SK-N-SH (cell line): ENCODE measurements at regions not wholly inside any gene's neighbourhood (a gene's known extent, or its start where the extent isn't known, plus 50 kb on each side); places are given as distances from the start of the nearest gene placed in this dataset.

Source experiments
- CTCF ChIA-PET: fragments of 300-600, 350-600 bp; formaldehyde crosslinking; extraction: SDS; loops from one replicate; lab custom pipeline; 2021; lab: Yijun Ruan, JAX
- POLR2A ChIA-PET: fragments of 350-600 bp; sonication (Branson Sonifier 250); formaldehyde crosslinking; extraction: SDS; loops from one replicate; lab custom pipeline; 2020; ENCODE audit warnings: antibody characterized with exemption, inconsistent platforms; lab: Yijun Ruan, JAX
- DNase-seq: peaks from one replicate; pipeline ENCODE4 v3.0.0; 2012
- H2AFZ ChIP-seq: fragments of 200-600 bp; sonication (generic); 2 replicates; pipeline ENCODE4 v1.8.1; 2016; ENCODE audit warnings: antibody characterized with exemption, mild to moderate bottlenecking, low read depth
- H3F3A ChIP-seq: fragments of 200-600 bp; sonication (generic); replicated peaks from 2 replicates; pipeline ENCODE3; 2016; ENCODE audit warnings: antibody characterized with exemption, mild to moderate bottlenecking; ENCODE audit not compliant: insufficient read depth
- H3K27ac ChIP-seq, 2 experiments: fragments of 200-500 bp in 1 of 2; fragments of 200-600 bp in 1 of 2; sonication (Bioruptor generic) in 1 of 2; sonication (generic), shearing (Covaris generic) in 1 of 2; 2 replicates each; pipeline versions ENCODE4 v1.5.1 to v1.6.1; 2014 to 2016; ENCODE audit warnings: low read depth in 2 of 2, inconsistent platforms in 1 of 2, low read length in 1 of 2, mild to moderate bottlenecking in 1 of 2, mixed read lengths in 1 of 2
- H3K27me3 ChIP-seq: fragments of 200-600 bp; sonication (generic), shearing (Covaris generic); 2 replicates; pipeline ENCODE4 v1.6.1; 2016; ENCODE audit warnings: mixed run types; ENCODE audit not compliant: insufficient read depth
- H3K36me3 ChIP-seq, 2 experiments: fragments of 200-500 bp in 1 of 2; fragments of 200-600 bp in 1 of 2; sonication (Bioruptor generic) in 1 of 2; sonication (generic) in 1 of 2; replicated peaks in 1 of 2; 2 replicates each; pipeline versions ENCODE3 to v1.5.1; 2014 to 2016; ENCODE audit warnings: low read length in 1 of 2, mild to moderate bottlenecking in 1 of 2; ENCODE audit not compliant: insufficient read depth in 2 of 2, control insufficient read depth in 1 of 2
- H3K4me1 ChIP-seq, 2 experiments: fragments of 200-500 bp in 1 of 2; fragments of 200-600 bp in 1 of 2; sonication (Bioruptor generic) in 1 of 2; sonication (generic), shearing (Covaris generic) in 1 of 2; 2 replicates each; pipeline versions ENCODE4 v1.5.1 to v1.6.1; 2014 to 2016; ENCODE audit warnings: low read depth in 1 of 2, low read length in 1 of 2, mixed run types in 1 of 2; ENCODE audit not compliant: insufficient read depth in 2 of 2, control insufficient read depth in 1 of 2
- H3K4me2 ChIP-seq: fragments of 200-600 bp; sonication (generic), shearing (Covaris generic); 2 replicates; pipeline ENCODE4 v1.6.1; 2017; ENCODE audit warnings: mixed run types
- H3K4me3 ChIP-seq, 2 experiments: fragments of 200-500 bp in 1 of 2; fragments of 200-600 bp in 1 of 2; sonication (Bioruptor generic) in 1 of 2; sonication (generic), shearing (Covaris generic) in 1 of 2; 2 replicates each; pipeline versions ENCODE4 v1.5.1 to v1.8.1; 2014 to 2016; ENCODE audit warnings: low read depth in 2 of 2, inconsistent platforms in 1 of 2, low read length in 1 of 2, mild to moderate bottlenecking in 1 of 2, mixed read lengths in 1 of 2, moderate library complexity in 1 of 2
- H3K79me2 ChIP-seq: fragments of 200-600 bp; sonication (generic); 2 replicates; pipeline ENCODE4 v1.8.1; 2017; ENCODE audit warnings: mild to moderate bottlenecking; ENCODE audit not compliant: insufficient read depth
- H3K9ac ChIP-seq: fragments of 200-600 bp; sonication (generic); 2 replicates; pipeline ENCODE4 v1.6.1; 2017; ENCODE audit warnings: mixed run types
- H3K9me2 ChIP-seq: fragments of 200-600 bp; sonication (generic); 2 replicates; pipeline ENCODE4 v1.6.1; 2017; ENCODE audit warnings: mixed run types
- H3K9me3 ChIP-seq: fragments of 200-600 bp; sonication (generic); 2 replicates; pipeline ENCODE4 v1.6.1; 2017; ENCODE audit warnings: mixed run types, mild to moderate bottlenecking, moderate library complexity
- H4K20me1 ChIP-seq: fragments of 200-600 bp; sonication (generic); 2 replicates; pipeline ENCODE4 v1.6.1; 2017; ENCODE audit warnings: mild to moderate bottlenecking, mixed run types; ENCODE audit not compliant: insufficient read depth
- CHD2 ChIP-seq: fragments of 150-350 bp; IDR thresholded peaks from 2 replicates; pipeline ENCODE4 v1.6.1; 2018; ENCODE audit warnings: low read length; ENCODE audit not compliant: partially characterized antibody
- ELF1 ChIP-seq: IDR thresholded peaks from 2 replicates; pipeline ENCODE4 v1.4.0; 2012
- EP300 ChIP-seq, 2 experiments: IDR thresholded peaks; 2 replicates each; pipeline versions ENCODE4 v1.4.0 to v1.6.1; 2012; ENCODE audit warnings: borderline replicate concordance in 1 of 2, low read depth in 1 of 2, low read length in 1 of 2
- EZH2phosphoT487 ChIP-seq: fragments of 200-600 bp; sonication (generic); IDR thresholded peaks from 2 replicates; pipeline ENCODE4 v1.6.1; 2017; ENCODE audit warnings: low read depth, mixed run types, mild to moderate bottlenecking, antibody characterized with exemption, moderate library complexity, borderline replicate concordance
- GABPA ChIP-seq: IDR thresholded peaks from 2 replicates; pipeline ENCODE4 v1.4.0; 2012; ENCODE audit warnings: low read depth, mild to moderate bottlenecking
- MAX ChIP-seq: IDR thresholded peaks from 2 replicates; pipeline ENCODE4 v1.4.0; 2012; ENCODE audit warnings: low read depth
- MEF2A ChIP-seq: IDR thresholded peaks from 2 replicates; pipeline ENCODE4 v1.4.0; 2012; ENCODE audit warnings: low read depth, borderline replicate concordance
- MXI1 ChIP-seq: IDR thresholded peaks from 2 replicates; pipeline ENCODE4 v1.6.1; 2012; ENCODE audit warnings: mild to moderate bottlenecking, low read depth, low read length, improper control_type of control experiment
- NFIC ChIP-seq: IDR thresholded peaks from 2 replicates; pipeline ENCODE4 v1.4.0; 2012; ENCODE audit warnings: borderline replicate concordance
- RAD21 ChIP-seq: IDR thresholded peaks from 2 replicates; pipeline ENCODE4 v1.6.1; 2012; ENCODE audit warnings: mild to moderate bottlenecking, low read length
- RCOR1 ChIP-seq: fragments of 150-350 bp; IDR thresholded peaks from 2 replicates; pipeline ENCODE4 v1.6.1; 2017; ENCODE audit warnings: antibody characterized with exemption, low read length
- RFX5 ChIP-seq: IDR thresholded peaks from 2 replicates; pipeline ENCODE4 v1.6.1; 2012; ENCODE audit warnings: mild to moderate bottlenecking, improper control_type of control experiment, low read length
- RXRA ChIP-seq: IDR thresholded peaks from 2 replicates; pipeline ENCODE4 v1.4.0; 2012; ENCODE audit warnings: low read depth, mild to moderate bottlenecking, borderline replicate concordance
- SIN3A ChIP-seq: IDR thresholded peaks from 2 replicates; pipeline ENCODE4 v1.6.1; 2012; ENCODE audit warnings: low read depth, mild to moderate bottlenecking, low read length, moderate library complexity, borderline replicate concordance
- SMC3 ChIP-seq: IDR thresholded peaks from 2 replicates; pipeline ENCODE4 v1.6.1; 2012; ENCODE audit warnings: low read depth, low read length, improper control_type of control experiment
- TAF1 ChIP-seq: IDR thresholded peaks from 2 replicates; pipeline ENCODE4 v1.6.1; 2012; ENCODE audit warnings: low read depth, mild to moderate bottlenecking, low read length, moderate library complexity, borderline replicate concordance
- WGBS: methylation state at CpG from one replicate; pipeline ENCODE4 v1.1.6; 2017; ENCODE audit warnings: low lambda C conversion rate; 5-methylcytosine and 5-hydroxymethylcytosine counted together
- TF ChIP-seq, protein P1 (sequence below): fragments of 150-350 bp; IDR thresholded peaks from 2 replicates; pipeline ENCODE4 v1.6.1; 2016; ENCODE audit warnings: mild to moderate bottlenecking, low read depth, low read length
- TF ChIP-seq, protein P2 (sequence below): IDR thresholded peaks from 2 replicates; pipeline ENCODE4 v1.4.0; 2012; ENCODE audit warnings: low read depth, borderline replicate concordance
- TF ChIP-seq, protein P3 (sequence below): fragments of 150-350 bp; IDR thresholded peaks from 2 replicates; pipeline ENCODE4 v1.6.1; 2017; ENCODE audit warnings: antibody characterized with exemption, low read length, low read depth, borderline replicate concordance

DNA sequence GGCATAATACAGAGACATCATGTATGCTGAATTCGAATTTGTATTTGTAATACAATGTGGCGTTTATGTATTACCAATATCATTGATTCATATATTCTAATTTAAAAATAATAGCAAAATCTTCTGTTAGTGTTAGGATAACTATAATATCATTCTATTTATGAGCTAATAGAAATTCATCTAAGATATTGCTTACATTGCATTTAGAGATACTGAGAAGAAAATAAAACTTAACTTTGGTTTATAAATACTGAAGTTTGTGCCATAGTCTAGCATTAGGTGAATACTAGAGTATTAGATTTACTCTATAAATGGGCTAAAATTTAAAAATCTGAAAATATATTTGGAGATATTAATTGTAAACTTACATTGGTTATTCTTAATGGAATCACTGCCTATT, 1590.6 kb downstream of the PCDH18 start:
- ChIA-PET CTCF (no interaction called here), POLR2A (no interaction called here)
- no peaks in the 10 kb centered on the region for H3F3A ChIP-seq
- no peaks in the 10 kb centered on the region for H3K9me3 ChIP-seq
- no peak overlapping the region for H3K4me3 ChIP-seq
- H4K20me1 ChIP-seq = no peaks in the 10 kb centered on the region
- no peak overlapping the region for H2AFZ ChIP-seq
- DNase-seq = no peak
- H3K27ac ChIP-seq = no peak overlapping the region
- no peaks in the 10 kb centered on the region for H3K27me3 ChIP-seq
- no peak overlapping the region for H3K9ac ChIP-seq
- TF ChIP-seq SIN3A (no peak), EZH2phosphoT487 (no peak), RXRA (no peak), NFIC (no peak), MEF2A (no peak), SMC3 (no peak), EP300 (IDR thresholded peaks at IDR 0.05; ENCODE audit: borderline replicate concordance in 1 of 2, low read depth in 1 of 2, low read length in 1 of 2) (no peak), MXI1 (no peak), CHD2 (no peak), RFX5 (no peak), MAX (no peak), RAD21 (no peak), TAF1 (no peak), GABPA (no peak), ELF1 (no peak), RCOR1 (no peak)
- TF ChIP-seq, protein P1, sequence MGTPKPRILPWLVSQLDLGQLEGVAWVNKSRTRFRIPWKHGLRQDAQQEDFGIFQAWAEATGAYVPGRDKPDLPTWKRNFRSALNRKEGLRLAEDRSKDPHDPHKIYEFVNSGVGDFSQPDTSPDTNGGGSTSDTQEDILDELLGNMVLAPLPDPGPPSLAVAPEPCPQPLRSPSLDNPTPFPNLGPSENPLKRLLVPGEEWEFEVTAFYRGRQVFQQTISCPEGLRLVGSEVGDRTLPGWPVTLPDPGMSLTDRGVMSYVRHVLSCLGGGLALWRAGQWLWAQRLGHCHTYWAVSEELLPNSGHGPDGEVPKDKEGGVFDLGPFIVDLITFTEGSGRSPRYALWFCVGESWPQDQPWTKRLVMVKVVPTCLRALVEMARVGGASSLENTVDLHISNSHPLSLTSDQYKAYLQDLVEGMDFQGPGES = no peak
- TF ChIP-seq, protein P2, sequence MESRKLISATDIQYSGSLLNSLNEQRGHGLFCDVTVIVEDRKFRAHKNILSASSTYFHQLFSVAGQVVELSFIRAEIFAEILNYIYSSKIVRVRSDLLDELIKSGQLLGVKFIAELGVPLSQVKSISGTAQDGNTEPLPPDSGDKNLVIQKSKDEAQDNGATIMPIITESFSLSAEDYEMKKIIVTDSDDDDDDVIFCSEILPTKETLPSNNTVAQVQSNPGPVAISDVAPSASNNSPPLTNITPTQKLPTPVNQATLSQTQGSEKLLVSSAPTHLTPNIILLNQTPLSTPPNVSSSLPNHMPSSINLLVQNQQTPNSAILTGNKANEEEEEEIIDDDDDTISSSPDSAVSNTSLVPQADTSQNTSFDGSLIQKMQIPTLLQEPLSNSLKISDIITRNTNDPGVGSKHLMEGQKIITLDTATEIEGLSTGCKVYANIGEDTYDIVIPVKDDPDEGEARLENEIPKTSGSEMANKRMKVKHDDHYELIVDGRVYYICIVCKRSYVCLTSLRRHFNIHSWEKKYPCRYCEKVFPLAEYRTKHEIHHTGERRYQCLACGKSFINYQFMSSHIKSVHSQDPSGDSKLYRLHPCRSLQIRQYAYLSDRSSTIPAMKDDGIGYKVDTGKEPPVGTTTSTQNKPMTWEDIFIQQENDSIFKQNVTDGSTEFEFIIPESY = no peak
- TF ChIP-seq, protein P3, sequence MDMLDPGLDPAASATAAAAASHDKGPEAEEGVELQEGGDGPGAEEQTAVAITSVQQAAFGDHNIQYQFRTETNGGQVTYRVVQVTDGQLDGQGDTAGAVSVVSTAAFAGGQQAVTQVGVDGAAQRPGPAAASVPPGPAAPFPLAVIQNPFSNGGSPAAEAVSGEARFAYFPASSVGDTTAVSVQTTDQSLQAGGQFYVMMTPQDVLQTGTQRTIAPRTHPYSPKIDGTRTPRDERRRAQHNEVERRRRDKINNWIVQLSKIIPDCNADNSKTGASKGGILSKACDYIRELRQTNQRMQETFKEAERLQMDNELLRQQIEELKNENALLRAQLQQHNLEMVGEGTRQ = no peak
- no peak overlapping the region for H3K4me2 ChIP-seq
- WGBS = 48% methylated on average over 2 of the region's 2 CpGs
- no peaks in the 10 kb centered on the region for H3K4me1 ChIP-seq
- H3K79me2 ChIP-seq = no peaks in the 10 kb centered on the region
- H3K9me2 ChIP-seq = no peaks in the 10 kb centered on the region
- no peaks in the 10 kb centered on the region for H3K36me3 ChIP-seq
